ENCODE measurements at regions not wholly inside any gene's neighbourhood (a gene's known extent, or its start where the extent isn't known, plus 50 kb on each side); places are given as distances from the start of the nearest gene placed in this dataset.
"Not testable (repeated sequence)": the region's sequence is repeated elsewhere in the genome, so short reads cannot be mapped to it uniquely, and the experiment has no call there.

GRCh38 chr15:39394496-39394895, 186.4 kb upstream of the THBS1 start:
- no peak for DNase-seq (ENCODE audit: low spot score)

- no peak for DNase-seq (ENCODE audit: low spot score)
Observed at GRCh38 chr15:39396979-39397615, 183.8 kb upstream of the THBS1 start.

- DNase-seq (ENCODE audit: low spot score): no peak
Observed at GRCh38 chr15:39397883-39398282, 183.0 kb upstream of the THBS1 start.

- no peak for DNase-seq (ENCODE audit: low spot score)
Observed at GRCh38 chr15:39399600-39399999, 181.3 kb upstream of the THBS1 start.

GRCh38 chr15:39400002-39400401, 180.9 kb upstream of the THBS1 start:
- no peak for DNase-seq (ENCODE audit: low spot score)

- DNase-seq (ENCODE audit: low spot score): no peak
Observed at GRCh38 chr15:39400821-39401550, 179.9 kb upstream of the THBS1 start.

GRCh38 chr15:39403640-39404117, 177.2 kb upstream of the THBS1 start:
- DNase-seq (ENCODE audit: low spot score): no peak

GRCh38 chr15:39404767-39405181, 176.1 kb upstream of the THBS1 start:
- no peak for DNase-seq (ENCODE audit: low spot score)

GRCh38 chr15:39406485-39406884, 174.4 kb upstream of the THBS1 start:
- no peak for DNase-seq (ENCODE audit: low spot score)

- DNase-seq (ENCODE audit: low spot score): no peak
Observed at GRCh38 chr15:39407116-39407515, 173.8 kb upstream of the THBS1 start.

GRCh38 chr15:39409876-39410530, 170.9 kb upstream of the THBS1 start:
- DNase-seq (ENCODE audit: low spot score): no peak

- no peak for DNase-seq (ENCODE audit: low spot score)
Observed at GRCh38 chr15:39411102-39411989, 169.5 kb upstream of the THBS1 start.

- no peak for DNase-seq (ENCODE audit: low spot score)
Observed at GRCh38 chr15:39413558-39413957, 167.3 kb upstream of the THBS1 start.

GRCh38 chr15:39414201-39414600, 166.7 kb upstream of the THBS1 start:
- no peak for DNase-seq (ENCODE audit: low spot score)

GRCh38 chr15:39415634-39416033, 165.2 kb upstream of the THBS1 start:
- DNase-seq (ENCODE audit: low spot score): no peak

GRCh38 chr15:39416258-39416657, 164.6 kb upstream of the THBS1 start:
- no peak for DNase-seq (ENCODE audit: low spot score)

GRCh38 chr15:39417366-39418134, 163.3 kb upstream of the THBS1 start:
- no peak for DNase-seq (ENCODE audit: low spot score)

GRCh38 chr15:39419651-39420050, 161.2 kb upstream of the THBS1 start:
- DNase-seq (ENCODE audit: low spot score): no peak

GRCh38 chr15:39420123-39420852, 160.6 kb upstream of the THBS1 start:
- DNase-seq (ENCODE audit: low spot score): peak; percentile 29

GRCh38 chr15:39420853-39421192, 160.1 kb upstream of the THBS1 start:
- DNase-seq (ENCODE audit: low spot score): not testable (repeated sequence)
